HCT116 (cell line): ENCODE measurements at regions not wholly inside any gene's neighbourhood (a gene's known extent, or its start where the extent isn't known, plus 50 kb on each side); places are given as distances from the start of the nearest gene placed in this dataset.
"Not testable (repeated sequence)": the region's sequence is repeated elsewhere in the genome, so short reads cannot be mapped to it uniquely, and the experiment has no call there.

Experiments
- ELF1 ChIP-seq: IDR thresholded peaks from 2 replicates; pipeline ENCODE4 v1.6.1; 2012; ENCODE audit warnings: low read depth, borderline replicate concordance
- EZH2phosphoT487 ChIP-seq: fragments of 200-600 bp; IDR thresholded peaks from 2 replicates; pipeline ENCODE4 v1.6.1; 2018; ENCODE audit warnings: antibody characterized with exemption, borderline replicate concordance
- JUND ChIP-seq: IDR thresholded peaks from 2 replicates; pipeline ENCODE4 v1.6.1; 2012
- POLR2A ChIP-seq: IDR thresholded peaks from 2 replicates; pipeline ENCODE4 v1.7.0; 2011; ENCODE audit warnings: borderline replicate concordance; ENCODE audit not compliant: insufficient read depth, insufficient read length; ENCODE audit errors: extremely low read depth
- POLR2AphosphoS5 ChIP-seq: IDR thresholded peaks from 2 replicates; pipeline ENCODE4 v1.6.1; 2011; ENCODE audit warnings: mild to moderate bottlenecking, low read depth, low read length, moderate library complexity
- RAD21 ChIP-seq: IDR thresholded peaks from 2 replicates; pipeline ENCODE4 v1.6.1; 2012; ENCODE audit warnings: low read depth, mild to moderate bottlenecking
- SIN3A ChIP-seq: IDR thresholded peaks from 2 replicates; pipeline ENCODE4 v1.6.1; 2012; ENCODE audit warnings: low read depth
- SP1 ChIP-seq: IDR thresholded peaks from 2 replicates; pipeline ENCODE4 v1.6.1; 2012; ENCODE audit warnings: low read depth
- ZNF274 ChIP-seq: fragments of 200-500 bp; sonication (Bioruptor generic); IDR thresholded peaks from 2 replicates; pipeline ENCODE4 v1.6.1; 2014; ENCODE audit warnings: mild to moderate bottlenecking, low read depth, low read length, inconsistent platforms
- TF ChIP-seq, protein P1 (sequence below), 3 experiments: fragments of 200-600 bp in 1 of 3; sonication (generic) in 1 of 3; IDR thresholded peaks in 2 of 3; conservative IDR thresholded peaks in 1 of 3; 2 replicates each; pipeline ENCODE4 v1.5.1; 2012 to 2017; ENCODE audit warnings: low read depth in 2 of 3, low read length in 2 of 3, antibody characterized with exemption in 1 of 3, borderline replicate concordance in 1 of 3, control low read depth in 1 of 3, mild to moderate bottlenecking in 1 of 3, mixed read lengths in 1 of 3, mixed run types in 1 of 3, moderate library complexity in 1 of 3; ENCODE audit not compliant: insufficient read depth in 1 of 3
- TF ChIP-seq, protein P2 (sequence below): IDR thresholded peaks from 2 replicates; pipeline ENCODE4 v1.6.1; 2012
- TF ChIP-seq, protein P3 (sequence below): IDR thresholded peaks from 2 replicates; pipeline ENCODE4 v1.6.1; 2011; ENCODE audit warnings: mild to moderate bottlenecking, low read length, moderate library complexity; ENCODE audit not compliant: insufficient replicate concordance; ENCODE audit errors: extremely low read depth

DNA sequence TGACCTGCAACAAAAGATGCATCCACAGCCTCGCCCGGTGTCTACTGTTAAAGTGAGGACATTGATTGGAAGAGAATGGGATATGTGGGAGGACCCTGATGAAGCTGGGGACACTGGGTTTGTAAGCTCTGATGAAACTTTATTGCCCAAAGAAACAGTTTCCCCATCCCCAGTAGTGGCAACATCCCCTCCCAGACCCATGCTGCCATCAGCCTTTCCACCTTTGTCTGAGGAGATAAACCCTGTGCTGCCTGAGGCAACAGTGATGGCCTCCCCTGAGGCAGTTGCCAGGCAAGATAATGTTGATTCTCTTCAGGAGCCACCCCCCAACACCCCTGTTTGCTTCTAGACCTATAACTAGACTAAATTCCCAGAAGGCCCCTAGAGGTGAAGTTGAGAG is 234.0 kb downstream of the TFAP2B start:
- not testable (repeated sequence) for TF ChIP-seq SP1, POLR2AphosphoS5, EZH2phosphoT487, ELF1, JUND, RAD21, POLR2A, SIN3A, ZNF274
- TF ChIP-seq, protein P1, sequence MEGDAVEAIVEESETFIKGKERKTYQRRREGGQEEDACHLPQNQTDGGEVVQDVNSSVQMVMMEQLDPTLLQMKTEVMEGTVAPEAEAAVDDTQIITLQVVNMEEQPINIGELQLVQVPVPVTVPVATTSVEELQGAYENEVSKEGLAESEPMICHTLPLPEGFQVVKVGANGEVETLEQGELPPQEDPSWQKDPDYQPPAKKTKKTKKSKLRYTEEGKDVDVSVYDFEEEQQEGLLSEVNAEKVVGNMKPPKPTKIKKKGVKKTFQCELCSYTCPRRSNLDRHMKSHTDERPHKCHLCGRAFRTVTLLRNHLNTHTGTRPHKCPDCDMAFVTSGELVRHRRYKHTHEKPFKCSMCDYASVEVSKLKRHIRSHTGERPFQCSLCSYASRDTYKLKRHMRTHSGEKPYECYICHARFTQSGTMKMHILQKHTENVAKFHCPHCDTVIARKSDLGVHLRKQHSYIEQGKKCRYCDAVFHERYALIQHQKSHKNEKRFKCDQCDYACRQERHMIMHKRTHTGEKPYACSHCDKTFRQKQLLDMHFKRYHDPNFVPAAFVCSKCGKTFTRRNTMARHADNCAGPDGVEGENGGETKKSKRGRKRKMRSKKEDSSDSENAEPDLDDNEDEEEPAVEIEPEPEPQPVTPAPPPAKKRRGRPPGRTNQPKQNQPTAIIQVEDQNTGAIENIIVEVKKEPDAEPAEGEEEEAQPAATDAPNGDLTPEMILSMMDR (IDR thresholded peaks at IDR 0.05 in 2 of 3, conservative IDR thresholded peaks at IDR 0.05 in 1 of 3; ENCODE audit: borderline replicate concordance in 1 of 3, insufficient read depth in 1 of 3, low read depth in 2 of 3, low read length in 2 of 3) = not testable (repeated sequence)
- TF ChIP-seq, protein P2, sequence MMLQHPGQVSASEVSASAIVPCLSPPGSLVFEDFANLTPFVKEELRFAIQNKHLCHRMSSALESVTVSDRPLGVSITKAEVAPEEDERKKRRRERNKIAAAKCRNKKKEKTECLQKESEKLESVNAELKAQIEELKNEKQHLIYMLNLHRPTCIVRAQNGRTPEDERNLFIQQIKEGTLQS = not testable (repeated sequence)
- TF ChIP-seq, protein P3, sequence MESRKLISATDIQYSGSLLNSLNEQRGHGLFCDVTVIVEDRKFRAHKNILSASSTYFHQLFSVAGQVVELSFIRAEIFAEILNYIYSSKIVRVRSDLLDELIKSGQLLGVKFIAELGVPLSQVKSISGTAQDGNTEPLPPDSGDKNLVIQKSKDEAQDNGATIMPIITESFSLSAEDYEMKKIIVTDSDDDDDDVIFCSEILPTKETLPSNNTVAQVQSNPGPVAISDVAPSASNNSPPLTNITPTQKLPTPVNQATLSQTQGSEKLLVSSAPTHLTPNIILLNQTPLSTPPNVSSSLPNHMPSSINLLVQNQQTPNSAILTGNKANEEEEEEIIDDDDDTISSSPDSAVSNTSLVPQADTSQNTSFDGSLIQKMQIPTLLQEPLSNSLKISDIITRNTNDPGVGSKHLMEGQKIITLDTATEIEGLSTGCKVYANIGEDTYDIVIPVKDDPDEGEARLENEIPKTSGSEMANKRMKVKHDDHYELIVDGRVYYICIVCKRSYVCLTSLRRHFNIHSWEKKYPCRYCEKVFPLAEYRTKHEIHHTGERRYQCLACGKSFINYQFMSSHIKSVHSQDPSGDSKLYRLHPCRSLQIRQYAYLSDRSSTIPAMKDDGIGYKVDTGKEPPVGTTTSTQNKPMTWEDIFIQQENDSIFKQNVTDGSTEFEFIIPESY = not testable (repeated sequence)
